Kasumi-1 (cell line): ENCODE measurements at regions not wholly inside any gene's neighbourhood (a gene's known extent, or its start where the extent isn't known, plus 50 kb on each side); places are given as distances from the start of the nearest gene placed in this dataset.
"Not testable (repeated sequence)": the region's sequence is repeated elsewhere in the genome, so short reads cannot be mapped to it uniquely, and the experiment has no call there.

Experiments
- DNase-seq, 2 experiments: peaks; one replicate each; lab custom pipeline; 2025; lab: John Stamatoyannopoulos, UW

DNA sequence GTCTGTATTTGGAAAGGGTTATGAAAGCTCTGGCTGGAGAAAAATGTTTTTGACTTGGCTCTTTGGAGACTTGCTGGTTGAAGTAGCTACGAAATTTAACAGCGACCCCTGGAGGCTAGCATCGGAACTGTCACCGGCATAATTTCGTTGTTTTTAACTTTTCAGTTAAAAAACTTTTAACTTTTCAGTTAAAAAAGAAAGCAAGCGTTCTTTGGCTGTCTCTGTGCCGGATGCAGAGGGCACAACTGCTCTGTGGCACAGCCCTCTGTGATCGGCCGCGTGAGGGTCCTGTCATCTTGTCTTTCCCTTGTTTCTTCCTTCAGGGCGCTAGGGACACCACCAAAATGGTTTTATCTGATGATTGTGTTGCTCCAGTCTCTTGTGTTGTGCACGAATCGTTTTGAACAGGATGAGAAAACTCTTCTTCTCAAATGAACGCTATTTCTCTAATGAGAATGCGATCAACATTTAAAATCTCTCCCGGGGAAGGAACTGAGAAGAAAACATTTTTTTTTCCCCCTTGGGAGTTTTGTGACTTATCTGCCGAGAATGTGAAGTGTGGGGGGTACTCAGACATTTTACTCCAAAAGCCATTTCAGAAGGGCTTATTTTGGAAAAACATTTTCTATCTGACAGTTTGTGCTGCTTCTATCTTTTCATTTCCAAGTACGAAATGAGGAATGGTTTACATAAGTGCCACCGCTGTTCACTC, 57.1 kb downstream of the ADCYAP1 start:
- DNase-seq, result peak; percentile 49 to 70

DNA sequence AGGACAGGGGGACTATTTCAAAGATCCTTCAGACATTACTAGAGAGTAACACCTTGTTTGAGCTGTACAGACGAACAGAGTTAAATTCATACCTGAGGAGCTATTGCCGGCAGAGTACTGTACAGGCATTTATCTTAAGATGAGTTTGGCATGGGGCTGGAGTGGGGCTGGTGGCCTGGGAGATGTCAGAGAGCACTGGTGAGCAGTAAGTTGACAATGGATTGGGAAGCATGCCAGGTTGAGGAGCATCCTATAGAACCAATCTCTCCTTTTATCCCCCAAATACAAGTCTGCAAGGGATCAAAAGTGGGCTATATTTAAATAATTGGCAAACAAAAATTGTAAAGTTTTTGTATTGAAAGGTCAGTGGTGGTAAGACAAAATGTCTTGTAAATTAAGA, 58.6 kb downstream of the ADCYAP1 start:
- DNase-seq, result no peak

DNA sequence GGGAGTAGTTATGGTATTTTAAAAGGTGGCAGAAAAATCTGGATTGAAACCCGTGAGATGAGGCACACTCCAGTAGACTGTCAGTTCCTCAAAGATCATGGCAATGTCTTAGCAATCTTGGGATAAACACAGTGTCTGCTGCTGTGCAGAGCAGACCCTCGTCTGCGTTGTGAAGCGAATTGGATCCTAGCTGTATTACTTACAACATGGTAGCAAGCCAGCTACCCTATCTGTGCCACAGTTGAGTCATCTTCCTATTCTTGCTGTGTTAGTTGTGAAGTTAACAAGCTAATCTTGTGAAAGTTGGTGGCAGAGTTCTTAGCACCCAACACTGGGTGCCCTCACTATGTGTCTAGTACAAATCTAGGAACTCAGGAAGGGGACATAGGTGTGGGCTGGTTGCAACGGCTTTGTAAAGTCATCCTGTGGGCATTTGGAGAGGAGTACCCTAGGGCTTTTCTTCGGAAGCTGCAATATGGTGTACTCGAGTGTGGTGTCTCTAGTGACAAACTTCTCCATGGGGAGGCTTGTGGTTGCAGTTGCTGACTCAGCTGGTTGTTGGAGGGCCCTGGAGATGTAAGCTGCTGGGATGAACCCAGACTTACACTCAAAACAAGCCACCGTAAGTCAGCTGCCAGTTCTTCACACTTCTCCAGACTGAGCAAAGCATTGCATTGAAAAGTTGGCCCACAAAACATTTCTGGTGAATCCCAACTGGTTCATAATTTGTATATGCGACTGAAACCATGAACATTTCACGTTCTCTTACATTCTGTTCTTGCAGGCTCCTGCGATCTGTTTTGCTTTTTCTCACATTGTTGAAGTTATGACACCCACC, 61.5 kb downstream of the ADCYAP1 start:
- no peak for DNase-seq

DNA sequence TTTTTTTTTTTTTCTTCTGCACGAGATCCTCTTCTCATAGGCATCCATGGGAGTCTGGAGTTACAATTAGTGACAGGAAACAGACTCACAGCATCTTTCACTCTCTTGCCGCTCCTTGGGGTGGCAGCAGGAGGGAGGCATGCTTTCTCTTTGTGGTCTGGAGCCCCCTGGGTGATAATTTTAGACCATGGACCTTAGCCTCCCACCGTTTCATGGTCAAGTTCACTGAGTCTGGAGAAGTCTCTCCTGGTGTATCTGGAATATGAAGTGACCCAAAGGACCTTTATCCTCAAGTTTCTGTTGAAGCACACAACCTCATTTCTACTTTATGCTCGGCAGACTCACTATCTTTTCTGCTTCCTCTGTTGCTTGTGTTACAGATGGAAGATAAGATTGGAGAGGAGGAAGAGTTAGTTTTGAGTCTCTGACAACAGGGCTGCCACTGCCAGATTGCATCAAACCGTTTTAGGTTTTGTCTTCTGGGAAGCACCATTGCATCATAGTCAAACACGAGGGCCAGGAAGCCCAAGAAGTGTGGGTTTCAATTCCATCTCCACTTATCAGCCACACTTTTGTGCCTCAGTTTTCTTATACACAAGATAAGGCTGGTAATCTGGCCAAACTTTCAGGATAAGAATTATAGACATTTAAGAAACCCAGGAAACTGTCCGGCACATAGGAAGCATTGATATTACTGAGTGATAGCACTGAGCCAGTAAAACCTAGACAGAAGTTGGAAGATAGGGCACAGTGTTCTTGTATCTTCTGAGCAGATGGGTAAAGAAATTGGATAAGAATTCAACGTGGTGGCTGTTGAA, 62.3 kb downstream of the ADCYAP1 start:
- peak in 1 of 2 experiments; percentile 14 for DNase-seq

DNA sequence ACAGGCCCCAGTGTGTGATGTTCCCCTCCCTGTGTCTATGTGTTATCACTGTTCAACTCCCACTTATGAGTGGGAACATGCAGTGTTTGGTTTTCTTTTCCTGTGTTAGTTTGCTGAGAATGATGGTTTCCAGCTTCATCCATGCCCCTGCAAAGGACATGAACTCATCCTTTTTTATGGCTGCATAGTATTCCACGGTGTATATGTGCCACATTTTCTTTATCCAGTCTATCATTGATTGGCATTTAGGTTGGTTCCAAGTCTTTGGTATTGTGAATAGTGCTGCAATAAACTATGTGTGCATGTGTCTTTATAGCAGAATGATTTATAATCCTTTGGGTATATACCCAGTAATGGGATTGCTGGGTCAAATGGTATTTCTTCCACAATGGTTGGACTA, 64.2 kb downstream of the ADCYAP1 start:
- DNase-seq, result not testable (repeated sequence)

DNA sequence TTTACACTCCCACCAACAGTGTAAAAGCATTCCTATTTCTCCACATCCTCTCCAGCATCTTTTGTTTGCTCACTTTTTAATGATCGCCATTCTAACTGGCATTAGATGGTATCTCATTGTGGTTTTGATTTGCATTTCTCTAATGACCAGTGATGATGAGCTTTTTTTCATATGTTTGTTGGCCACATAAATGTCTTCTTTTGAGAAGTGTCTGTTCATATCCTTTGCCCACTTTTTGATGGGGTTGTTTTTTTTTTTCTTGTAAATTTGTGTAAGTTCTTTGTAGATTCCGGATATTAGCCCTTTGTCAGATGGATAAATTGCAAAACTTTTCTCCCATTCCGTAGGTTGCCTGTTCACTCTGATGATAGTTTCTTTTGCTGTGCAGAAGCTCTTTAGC, 64.6 kb downstream of the ADCYAP1 start:
- not testable (repeated sequence) for DNase-seq

DNA sequence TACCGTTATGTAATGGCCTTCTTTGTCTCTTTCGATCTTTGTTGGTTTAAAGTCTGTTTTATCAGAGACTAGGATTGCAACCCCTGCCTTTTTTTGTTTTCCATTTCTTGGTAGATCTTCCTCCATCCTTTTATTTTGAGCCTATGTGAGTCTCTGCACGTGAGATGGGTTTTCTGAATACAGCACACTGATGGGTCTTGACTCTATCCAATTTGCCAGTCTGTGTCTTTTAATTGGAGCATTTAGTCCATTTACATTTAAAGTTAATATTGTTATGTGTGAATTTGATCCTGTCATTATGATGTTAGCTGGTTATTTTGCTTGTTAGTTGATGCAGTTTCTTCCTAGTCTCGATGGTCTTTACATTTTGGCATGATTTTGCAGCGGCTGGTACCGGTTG, 69.9 kb downstream of the ADCYAP1 start:
- DNase-seq, result not testable (repeated sequence)

DNA sequence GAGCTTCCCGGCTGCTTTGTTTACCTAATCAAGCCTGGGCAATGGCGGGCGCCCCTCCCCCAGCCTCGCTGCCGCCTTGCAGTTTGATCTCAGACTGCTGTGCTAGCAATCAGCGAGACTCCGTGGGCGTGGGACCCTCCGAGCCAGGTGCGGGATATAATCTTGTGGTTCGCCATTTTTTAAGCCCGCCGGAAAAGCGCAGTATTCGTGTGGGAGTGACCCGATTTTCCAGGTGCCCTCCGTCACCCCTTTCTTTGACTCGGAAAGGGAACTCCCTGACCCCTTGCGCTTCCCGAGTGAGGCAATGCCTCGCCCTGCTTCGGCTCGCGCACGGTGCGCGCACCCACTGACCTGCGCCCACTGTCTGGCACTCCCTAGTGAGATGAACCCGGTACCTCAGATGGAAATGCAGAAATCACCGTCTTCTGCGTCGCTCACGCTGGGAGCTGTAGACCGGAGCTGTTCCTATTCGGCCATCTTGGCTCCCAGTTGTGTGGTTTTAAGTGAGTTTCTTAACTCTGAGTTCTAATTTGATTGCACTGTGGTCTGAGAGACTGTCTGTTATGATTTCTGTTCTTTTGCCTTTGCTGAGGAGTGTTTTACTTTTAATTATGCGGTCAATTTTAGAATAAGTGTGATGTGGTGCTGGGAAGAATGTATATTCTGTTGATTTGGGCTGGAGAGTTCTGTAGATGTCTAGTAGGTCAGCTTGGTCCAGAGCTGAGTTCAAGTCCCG, 71.9 kb downstream of the ADCYAP1 start:
- not testable (repeated sequence) for DNase-seq

DNA sequence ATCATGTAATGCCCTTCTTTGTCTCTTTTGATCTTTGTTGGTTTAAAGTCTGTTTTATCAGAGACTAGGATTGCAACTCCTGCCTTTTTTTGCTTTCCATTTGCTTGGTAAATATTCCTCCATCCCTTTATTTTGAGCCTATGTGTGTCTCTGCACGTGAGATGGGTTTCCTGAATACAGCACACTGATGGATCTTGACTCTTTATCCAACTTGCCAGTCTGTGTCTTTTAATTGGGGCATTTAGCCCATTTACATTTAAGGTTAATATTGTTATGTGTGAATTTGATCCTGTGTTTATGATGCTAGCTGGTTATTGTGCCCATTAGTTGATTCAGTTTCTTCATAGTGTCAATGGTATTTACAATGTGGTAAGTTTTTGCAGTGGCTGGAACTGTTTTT, 72.7 kb downstream of the ADCYAP1 start:
- not testable (repeated sequence) for DNase-seq

DNA sequence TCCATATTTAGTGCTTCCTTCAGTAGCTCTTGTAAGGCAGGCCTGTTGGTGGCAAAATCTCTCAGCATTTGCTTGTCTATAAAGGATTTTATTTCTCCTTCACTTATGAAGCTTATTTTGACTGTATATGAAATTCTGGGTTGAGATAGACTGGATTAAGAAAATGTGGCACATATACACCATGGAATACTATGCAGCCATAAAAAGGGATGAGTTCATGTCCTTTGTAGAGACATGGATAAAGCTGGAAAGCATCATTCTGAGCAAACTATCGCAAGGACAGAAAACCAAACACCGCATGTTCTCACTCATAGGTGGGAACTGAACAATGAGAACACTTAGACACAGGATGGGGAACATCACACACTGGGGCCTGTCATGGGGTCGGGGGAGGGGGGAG, 73.1 kb downstream of the ADCYAP1 start:
- DNase-seq, result not testable (repeated sequence)

DNA sequence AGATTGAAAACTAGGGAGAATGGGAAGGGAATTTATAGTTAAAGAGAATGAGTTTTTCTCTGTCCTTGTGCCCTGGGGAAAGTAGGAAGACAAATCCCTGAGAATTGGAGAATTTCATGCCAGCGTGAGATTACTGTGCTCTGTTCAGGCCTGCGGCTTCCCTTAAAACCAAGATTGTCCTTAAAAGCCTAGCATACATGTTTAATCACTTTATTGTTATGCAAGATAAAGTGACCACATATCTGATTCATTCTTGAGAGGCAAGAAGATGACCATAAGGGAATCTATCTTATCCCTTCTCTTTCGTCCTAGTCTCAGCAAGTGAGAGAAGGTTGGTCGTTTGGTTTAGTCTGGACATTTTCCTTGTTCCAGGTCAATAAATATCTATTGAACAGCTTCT, 75.9 kb downstream of the ADCYAP1 start:
- DNase-seq, result no peak

DNA sequence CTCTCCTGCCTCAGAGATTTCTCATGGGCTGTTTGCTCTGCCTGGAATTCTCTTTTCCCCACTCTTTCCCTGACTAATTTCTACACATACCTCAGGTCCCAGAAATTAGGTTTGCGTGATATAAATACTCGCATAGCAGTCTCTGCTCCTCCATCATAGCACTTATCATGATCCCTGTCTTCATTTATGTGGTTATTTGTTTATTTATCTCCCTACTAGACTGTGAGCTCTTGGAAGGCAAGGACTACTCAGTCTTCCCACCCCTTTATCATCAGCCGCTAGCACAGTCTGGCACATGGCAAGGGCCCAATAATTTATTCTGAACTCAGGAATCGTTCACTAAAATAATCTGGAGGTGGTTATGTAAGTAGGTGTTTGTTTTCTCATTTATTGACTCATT, 79.3 kb downstream of the ADCYAP1 start:
- no peak for DNase-seq

DNA sequence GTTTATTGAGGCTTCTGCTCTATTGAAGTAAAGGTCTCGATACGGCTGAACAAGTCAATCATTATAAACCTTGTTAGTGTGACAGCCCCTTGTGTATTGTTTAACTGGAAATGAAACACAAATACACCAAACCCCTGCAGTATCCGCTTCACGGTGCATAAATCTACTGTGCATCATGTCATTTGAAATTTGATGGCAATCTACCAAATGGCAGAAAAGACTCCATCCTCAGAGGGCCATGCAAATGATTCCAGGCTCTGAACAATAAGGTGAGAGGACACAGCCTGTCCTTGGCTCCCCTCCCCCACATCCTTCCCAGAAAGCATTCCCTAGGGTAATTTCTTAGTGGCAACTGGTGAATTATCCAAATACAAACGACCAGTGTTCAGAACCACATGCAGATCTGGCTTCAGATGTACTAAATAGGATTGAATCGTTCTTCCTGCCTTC, 80.6 kb downstream of the ADCYAP1 start:
- no peak for DNase-seq

DNA sequence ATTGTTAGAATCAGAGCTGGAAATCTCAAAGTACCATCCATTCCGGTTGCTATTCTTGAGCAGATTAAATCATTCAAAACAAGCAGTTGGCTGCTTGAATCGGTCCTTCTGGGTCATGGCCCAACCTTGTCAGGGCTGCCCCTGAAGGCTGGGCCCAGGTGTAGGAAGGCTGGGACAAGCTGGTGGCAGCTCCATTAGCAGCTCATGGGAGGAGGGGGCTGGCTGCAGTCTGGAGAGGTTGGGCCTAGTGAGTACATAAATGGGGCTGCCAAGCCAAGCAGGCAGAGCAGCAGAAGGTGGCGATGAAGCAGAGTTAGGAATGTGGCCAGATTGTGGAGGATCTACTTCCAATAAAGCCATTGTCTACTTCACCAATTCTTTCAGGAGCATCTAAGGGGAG, 81.4 kb downstream of the ADCYAP1 start:
- no peak for DNase-seq

DNA sequence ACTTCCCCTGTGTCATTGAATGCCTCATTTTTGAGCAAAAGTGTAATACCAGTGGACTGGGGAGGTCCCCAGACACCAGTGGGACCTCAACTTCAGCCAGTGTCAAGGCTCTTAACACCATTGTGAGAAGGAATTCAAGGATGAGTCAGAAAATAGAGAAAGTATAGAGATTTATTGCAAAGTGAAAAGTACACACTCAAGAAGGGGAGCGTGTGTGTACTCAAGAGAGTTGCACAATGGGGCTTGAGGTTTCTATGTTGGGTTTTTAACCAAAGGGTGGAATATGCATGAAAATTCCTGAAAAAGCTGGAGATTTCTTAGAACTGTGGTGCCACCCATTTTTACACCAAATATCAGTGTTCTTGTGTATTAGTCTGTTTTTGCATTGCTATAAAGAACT, 81.9 kb downstream of the ADCYAP1 start:
- DNase-seq, result no peak

DNA sequence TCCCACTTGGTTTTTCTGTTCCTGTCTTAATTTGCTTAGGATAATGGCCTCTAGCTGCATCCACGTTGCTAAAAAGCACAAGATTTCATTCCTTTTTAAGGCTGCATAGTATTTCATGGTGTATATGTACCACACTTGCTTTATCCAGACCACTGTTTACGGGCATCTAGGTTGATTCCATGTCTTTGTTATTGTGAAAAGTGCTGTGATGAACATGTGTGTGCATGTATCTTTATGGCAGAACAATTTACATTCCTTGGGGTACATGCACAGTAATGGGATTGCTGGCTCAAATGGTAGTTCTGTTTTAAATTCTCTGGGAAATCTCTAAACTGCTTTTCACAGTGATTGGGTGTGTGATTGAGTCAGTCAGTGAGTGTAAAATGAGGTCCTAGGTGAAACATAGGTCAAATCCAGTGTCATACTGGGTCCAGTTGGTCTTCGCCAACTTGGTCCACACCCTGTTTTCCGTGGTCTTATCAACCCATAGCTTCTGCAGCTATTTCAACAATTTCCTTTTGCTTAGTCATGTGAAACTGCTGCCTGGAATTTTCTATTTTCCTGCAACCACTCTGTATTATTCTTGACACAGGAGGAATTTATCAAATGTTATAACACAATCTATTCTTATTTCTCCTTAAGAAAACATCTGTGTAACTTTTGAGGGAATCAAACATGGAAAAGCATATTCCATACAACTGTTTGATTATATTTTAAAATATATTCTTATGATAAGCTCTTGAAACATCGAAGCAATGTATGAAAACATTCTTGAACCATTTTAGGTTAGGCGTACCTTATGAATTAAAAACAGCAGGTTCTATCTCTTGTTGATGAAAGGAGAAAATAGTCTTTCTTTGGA, 82.9 kb downstream of the ADCYAP1 start:
- DNase-seq, result no peak

DNA sequence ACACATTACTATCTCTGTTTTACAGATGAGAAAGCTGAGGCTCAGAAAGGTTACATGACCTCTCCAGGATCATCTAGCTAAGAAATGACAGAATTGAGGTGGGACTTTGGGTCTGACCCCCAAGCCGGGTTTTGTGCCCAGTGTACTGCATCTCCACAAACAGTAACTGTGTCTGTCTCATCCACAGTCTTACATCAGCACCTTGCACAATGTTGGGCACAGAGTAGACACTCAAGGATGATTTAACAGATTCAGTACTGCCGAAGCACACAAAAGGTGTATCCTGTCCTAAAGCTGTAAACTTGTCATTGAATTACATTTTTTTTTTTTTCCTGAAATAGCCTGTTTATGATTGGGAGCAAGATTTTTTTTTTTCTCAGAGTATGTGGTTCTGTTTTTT, 84.8 kb downstream of the ADCYAP1 start:
- no peak for DNase-seq

DNA sequence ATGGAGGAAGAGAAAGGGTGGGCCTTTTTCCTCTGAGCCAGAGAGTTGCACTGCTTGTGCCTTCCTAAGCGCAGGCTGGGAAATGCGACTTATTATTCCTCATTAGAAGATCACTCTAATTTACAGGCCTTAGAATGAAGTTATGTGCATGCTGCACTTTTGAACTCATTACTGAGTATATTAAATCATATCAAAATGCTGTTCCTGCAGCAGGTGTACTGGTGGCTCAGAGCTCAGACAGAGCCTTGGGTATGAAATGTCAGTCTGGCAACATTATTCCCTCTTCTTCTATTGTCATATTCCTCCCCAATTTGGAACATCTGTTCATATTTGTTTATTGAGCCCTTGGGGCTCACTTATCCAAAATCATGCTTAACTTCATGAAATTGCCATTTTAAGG, 85.5 kb downstream of the ADCYAP1 start:
- DNase-seq, result no peak

DNA sequence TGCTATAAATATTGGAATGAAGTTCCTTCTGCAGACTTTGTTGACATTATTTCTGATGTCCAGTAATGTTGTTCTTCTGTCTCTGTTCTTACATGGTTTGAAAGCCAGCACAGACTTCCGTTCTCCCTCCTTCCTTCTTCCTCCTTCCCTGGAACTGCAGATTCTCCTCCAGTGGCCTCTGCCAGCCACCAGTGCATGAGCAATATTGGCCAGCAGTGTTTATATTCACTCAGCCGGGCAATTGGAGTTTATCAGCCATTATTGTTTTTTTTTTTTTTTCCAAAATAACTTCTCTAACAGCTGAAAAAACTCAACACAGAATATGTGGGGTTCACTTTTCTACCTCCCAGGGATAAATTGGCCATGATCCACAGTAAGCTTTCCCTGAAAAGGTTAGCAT, 86.8 kb downstream of the ADCYAP1 start:
- DNase-seq, result no peak

DNA sequence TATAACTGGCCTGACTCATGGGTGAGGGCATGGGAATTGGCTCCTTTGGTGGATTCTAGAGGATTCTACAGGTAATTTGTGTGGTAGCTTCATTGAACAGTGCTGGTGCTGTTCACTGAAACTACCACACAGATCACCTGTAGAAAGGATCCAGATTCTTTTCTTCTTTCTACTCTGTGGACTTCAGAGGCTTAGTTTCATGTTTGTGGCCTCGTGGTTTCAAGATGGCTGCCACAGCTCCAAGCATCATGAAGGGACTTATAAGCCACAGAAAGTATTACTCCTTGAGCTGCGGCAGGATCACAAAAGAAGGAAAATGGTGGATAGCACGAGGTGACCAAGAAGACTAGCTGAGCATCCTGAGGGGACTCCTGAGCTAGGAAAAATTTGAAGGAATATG, 88.9 kb downstream of the ADCYAP1 start:
- no peak for DNase-seq

DNA sequence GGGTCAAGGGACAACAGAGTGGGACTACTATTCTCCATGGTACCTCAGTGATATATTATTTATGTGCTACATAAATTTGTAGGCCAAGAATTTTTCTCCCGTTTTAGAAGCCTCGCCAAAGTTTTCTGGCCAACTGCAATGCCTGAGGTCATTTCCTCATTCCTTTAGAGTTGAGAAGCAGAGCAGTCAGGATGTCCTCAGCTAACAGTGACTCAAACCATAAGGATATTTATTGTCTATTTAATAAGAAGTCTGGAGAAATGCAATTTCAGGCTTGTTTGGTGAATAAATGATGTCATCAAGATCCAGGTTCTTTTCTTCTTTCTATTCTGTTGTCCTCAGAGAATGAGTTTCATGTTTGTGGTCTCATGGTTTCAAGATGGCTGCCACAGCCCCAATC, 91.0 kb downstream of the ADCYAP1 start:
- DNase-seq, result no peak
